ENCODE measurements at regions not wholly inside any gene's neighbourhood (a gene's known extent, or its start where the extent isn't known, plus 50 kb on each side); places are given as distances from the start of the nearest gene placed in this dataset.

DNA sequence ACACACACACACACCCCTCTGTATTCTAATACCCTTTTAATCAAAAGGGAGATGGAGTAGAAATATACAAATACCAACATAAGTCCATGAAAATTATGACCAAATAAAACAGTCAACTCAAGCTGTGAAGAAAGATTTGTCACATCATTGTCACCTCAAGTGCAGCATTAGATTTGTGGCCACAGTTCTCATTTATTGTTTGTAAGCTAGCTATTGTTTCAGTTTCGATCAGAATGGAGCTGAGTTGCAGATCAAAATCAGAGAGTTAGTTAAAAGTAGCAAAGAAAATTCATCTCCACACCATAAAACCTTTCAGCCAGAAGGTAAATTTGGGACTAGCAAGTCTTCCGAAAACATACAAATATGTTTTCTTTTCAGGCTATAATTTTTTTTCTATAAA, 267.7 kb upstream of the LMCD1 start:
- TF ChIP-seq, protein P1, sequence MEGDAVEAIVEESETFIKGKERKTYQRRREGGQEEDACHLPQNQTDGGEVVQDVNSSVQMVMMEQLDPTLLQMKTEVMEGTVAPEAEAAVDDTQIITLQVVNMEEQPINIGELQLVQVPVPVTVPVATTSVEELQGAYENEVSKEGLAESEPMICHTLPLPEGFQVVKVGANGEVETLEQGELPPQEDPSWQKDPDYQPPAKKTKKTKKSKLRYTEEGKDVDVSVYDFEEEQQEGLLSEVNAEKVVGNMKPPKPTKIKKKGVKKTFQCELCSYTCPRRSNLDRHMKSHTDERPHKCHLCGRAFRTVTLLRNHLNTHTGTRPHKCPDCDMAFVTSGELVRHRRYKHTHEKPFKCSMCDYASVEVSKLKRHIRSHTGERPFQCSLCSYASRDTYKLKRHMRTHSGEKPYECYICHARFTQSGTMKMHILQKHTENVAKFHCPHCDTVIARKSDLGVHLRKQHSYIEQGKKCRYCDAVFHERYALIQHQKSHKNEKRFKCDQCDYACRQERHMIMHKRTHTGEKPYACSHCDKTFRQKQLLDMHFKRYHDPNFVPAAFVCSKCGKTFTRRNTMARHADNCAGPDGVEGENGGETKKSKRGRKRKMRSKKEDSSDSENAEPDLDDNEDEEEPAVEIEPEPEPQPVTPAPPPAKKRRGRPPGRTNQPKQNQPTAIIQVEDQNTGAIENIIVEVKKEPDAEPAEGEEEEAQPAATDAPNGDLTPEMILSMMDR (IDR thresholded peaks at IDR 0.05; ENCODE audit: insufficient read depth, low read length, poor library complexity, severe bottlenecking): no peak
- H3K27me3 ChIP-seq (ENCODE audit: control insufficient read depth, insufficient read depth, low read length): no peaks in the 10 kb centered on the region
- DNase-seq (ENCODE audit: low read depth): no peak
- no peak overlapping the region for H3K4me3 ChIP-seq (ENCODE audit: low read depth, low read length)
- H3K36me3 ChIP-seq (ENCODE audit: control insufficient read depth, insufficient read depth, low read length): no peaks in the 10 kb centered on the region

DNA sequence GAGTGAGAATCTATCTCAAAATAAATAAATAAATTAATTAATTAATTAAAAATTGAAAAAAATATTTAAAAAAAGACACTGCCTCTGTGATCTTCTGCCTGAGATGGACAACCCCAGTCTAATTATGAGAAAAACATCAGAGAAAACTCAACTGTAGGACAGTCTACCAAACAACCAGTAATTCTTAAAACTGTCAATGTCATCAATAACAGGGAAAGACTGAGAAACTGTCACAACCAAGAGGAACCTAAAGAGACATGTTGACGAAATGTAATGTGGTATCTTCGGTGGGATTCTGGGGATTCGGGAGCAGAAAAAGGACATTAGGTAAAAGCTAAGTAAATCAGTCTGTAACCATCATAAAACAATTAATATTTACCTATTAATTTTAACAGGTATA, 265.4 kb upstream of the LMCD1 start:
- TF ChIP-seq, protein P1 (IDR thresholded peaks at IDR 0.05; ENCODE audit: insufficient read depth, low read length, poor library complexity, severe bottlenecking): no peak
- DNase-seq (ENCODE audit: low read depth): no peak
- Histone ChIP-seq H3K27me3 (ENCODE audit: control insufficient read depth, insufficient read depth, low read length) (no peaks in the 10 kb centered on the region), H3K36me3 (ENCODE audit: control insufficient read depth, insufficient read depth, low read length) (no peaks in the 10 kb centered on the region), H3K4me3 (ENCODE audit: low read depth, low read length) (no peak overlapping the region)

DNA sequence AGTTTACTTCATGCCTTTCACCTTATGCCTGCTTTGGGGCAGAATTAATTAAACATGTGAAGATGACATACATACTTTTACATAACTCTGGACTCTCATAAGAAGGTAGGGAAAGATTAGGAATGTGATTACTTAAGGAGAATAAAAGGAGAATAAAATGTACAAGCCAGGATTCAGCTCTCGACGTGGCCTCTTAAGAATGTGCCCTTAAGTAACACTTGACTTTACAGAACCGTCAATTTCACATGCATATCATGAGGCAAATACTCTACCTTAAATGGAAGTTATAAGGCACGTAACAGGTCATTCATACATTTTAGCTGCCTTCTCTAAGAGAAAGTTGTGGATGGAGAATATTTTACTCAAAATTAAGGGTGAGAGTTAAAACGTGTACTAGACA, 263.7 kb upstream of the LMCD1 start:
- no peak for DNase-seq (ENCODE audit: low read depth)
- no peak overlapping the region for H3K4me3 ChIP-seq (ENCODE audit: low read depth, low read length)
- no peaks in the 10 kb centered on the region for H3K36me3 ChIP-seq (ENCODE audit: control insufficient read depth, insufficient read depth, low read length)
- no peaks in the 10 kb centered on the region for H3K27me3 ChIP-seq (ENCODE audit: control insufficient read depth, insufficient read depth, low read length)
- TF ChIP-seq, protein P1 (IDR thresholded peaks at IDR 0.05; ENCODE audit: insufficient read depth, low read length, poor library complexity, severe bottlenecking): no peak

DNA sequence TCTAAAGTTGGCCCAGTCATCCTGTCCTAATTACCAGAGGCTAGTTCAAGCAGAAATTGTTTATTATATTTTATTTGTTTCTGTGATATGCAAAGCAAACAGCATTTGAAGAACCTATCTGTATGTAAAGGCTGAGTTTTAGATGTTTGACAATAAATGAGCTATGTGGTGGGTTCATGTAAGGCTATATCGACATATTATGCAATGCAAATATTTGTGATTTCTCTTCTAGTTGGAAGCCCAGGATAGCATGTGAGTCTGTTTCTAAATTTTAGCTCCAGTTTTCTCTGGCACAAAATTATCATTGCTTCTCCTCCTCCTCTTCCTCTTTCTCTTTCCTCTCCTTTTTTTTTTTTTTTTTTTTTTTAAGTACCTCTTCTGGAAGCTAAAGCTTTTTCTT, 263.2 kb upstream of the LMCD1 start:
- TF ChIP-seq, protein P1 (IDR thresholded peaks at IDR 0.05; ENCODE audit: insufficient read depth, low read length, poor library complexity, severe bottlenecking): no peak
- Histone ChIP-seq H3K4me3 (ENCODE audit: low read depth, low read length) (no peak overlapping the region), H3K36me3 (ENCODE audit: control insufficient read depth, insufficient read depth, low read length) (no peaks in the 10 kb centered on the region), H3K27me3 (ENCODE audit: control insufficient read depth, insufficient read depth, low read length) (no peaks in the 10 kb centered on the region)
- DNase-seq (ENCODE audit: low read depth): no peak

DNA sequence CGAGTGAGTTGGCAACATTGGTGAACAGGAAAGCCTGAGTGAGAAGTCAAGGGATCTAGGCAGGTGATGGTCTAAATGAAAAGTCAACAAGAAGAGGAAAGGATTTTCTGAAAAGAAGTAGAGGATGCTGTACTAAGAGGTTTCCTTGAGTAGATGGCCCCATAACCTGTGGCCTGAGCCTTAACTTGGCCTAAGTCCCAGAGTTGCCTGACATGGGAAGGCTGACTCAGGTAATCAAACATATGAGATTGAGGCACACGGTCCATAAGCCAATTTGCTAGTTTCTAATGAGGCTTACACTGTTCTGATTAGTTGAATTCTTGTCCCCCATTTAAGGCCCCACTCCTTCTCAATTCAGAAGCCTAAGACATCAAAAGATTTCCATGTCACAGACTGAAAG, 262.5 kb upstream of the LMCD1 start:
- H3K4me3 ChIP-seq (ENCODE audit: low read depth, low read length): no peak overlapping the region
- no peaks in the 10 kb centered on the region for H3K36me3 ChIP-seq (ENCODE audit: control insufficient read depth, insufficient read depth, low read length)
- DNase-seq (ENCODE audit: low read depth): no peak
- no peaks in the 10 kb centered on the region for H3K27me3 ChIP-seq (ENCODE audit: control insufficient read depth, insufficient read depth, low read length)
- TF ChIP-seq, protein P1 (IDR thresholded peaks at IDR 0.05; ENCODE audit: insufficient read depth, low read length, poor library complexity, severe bottlenecking): no peak
